GM12878 (cell line): ENCODE measurements at regions not wholly inside any gene's neighbourhood (a gene's known extent, or its start where the extent isn't known, plus 50 kb on each side); places are given as distances from the start of the nearest gene placed in this dataset.
A peak's percentile ranks its signal among the peaks of the same experiment; 100 is the strongest.

ENCODE experiments used
- ATAC-seq: fragments of 200-7000 bp; cut with Tn5 transposase; 3 replicates; pipeline ENCODE4 v1.9.1; 2020; ENCODE audit warnings: mild to moderate bottlenecking, moderate library complexity
- BruUV-seq: library from RNA; stranded (reverse); fragments of 400-500 nt; replicated peaks from 2 replicates; lab custom pipeline; 2021; lab: Mats Ljungman, UMichigan
- CTCF ChIA-PET: fragments of 300-600 bp; sonication (Branson Sonifier 250); formaldehyde crosslinking; extraction: SDS; loops from one replicate; lab custom pipeline; 2021; ENCODE audit warnings: inconsistent platforms; lab: Yijun Ruan, JAX
- POLR2A ChIA-PET: fragments of 350-600 bp; formaldehyde crosslinking; extraction: SDS; loops from one replicate; lab custom pipeline; 2021; ENCODE audit warnings: inconsistent platforms; lab: Charles Lee
- RAD21 ChIA-PET: fragments of 300-600 bp; sonication (Branson Sonifier 250); formaldehyde crosslinking; loops from one replicate; lab custom pipeline; 2023; ENCODE audit warnings: antibody characterized with exemption; ENCODE audit not compliant: unreplicated experiment; lab: Charles Lee
- SMC1A ChIA-PET: fragments of 300-600 bp; sonication (Branson Sonifier 250); formaldehyde crosslinking; loops from one replicate; lab custom pipeline; 2023; ENCODE audit not compliant: unreplicated experiment, uncharacterized antibody; lab: Charles Lee
- DNase-seq: peaks from one replicate; pipeline ENCODE4 v3.0.0-alpha.2; 2011; ENCODE audit warnings: low read depth, low spot score
- FAIRE-seq: peaks from 3 replicates; lab custom pipeline; 2011; peaks lifted over from hg19 to GRCh38; lab: Jason Lieb, UNC
- H2AFZ ChIP-seq: 2 replicates; pipeline ENCODE4 v1.6.0; 2011; ENCODE audit warnings: low read depth, low read length, control low read depth; ENCODE audit not compliant: control insufficient read depth
- H3K27ac ChIP-seq: 2 replicates; pipeline ENCODE4 v1.5.1; 2011; ENCODE audit warnings: control low read depth; ENCODE audit not compliant: control insufficient read depth, insufficient read depth
- H3K27me3 ChIP-seq, 2 experiments: replicated peaks in 1 of 2; 2 replicates each; pipeline versions ENCODE4 v1.6.0 to v1.6.1; 2011; ENCODE audit warnings: low read length in 1 of 2; ENCODE audit not compliant: control insufficient read depth in 2 of 2, insufficient read depth in 2 of 2
- H3K36me3 ChIP-seq, 2 experiments: 2 replicates each; pipeline ENCODE4 v1.5.1; 2011; ENCODE audit warnings: low read length in 1 of 2; ENCODE audit not compliant: control insufficient read depth in 2 of 2, insufficient read depth in 2 of 2
- H3K4me1 ChIP-seq: 2 replicates; pipeline ENCODE4 v1.6.1; 2011; ENCODE audit warnings: mild to moderate bottlenecking, low read length, moderate library complexity, mixed read lengths; ENCODE audit not compliant: control insufficient read depth, insufficient read depth
- H3K4me2 ChIP-seq: 2 replicates; pipeline ENCODE4 v1.6.0; 2011; ENCODE audit warnings: control low read depth; ENCODE audit not compliant: control insufficient read depth, insufficient read depth
- H3K4me3 ChIP-seq: fragments of 200-600 bp; sonication (generic); 2 replicates; pipeline ENCODE4 v1.5.1; 2016
- H3K79me2 ChIP-seq: 2 replicates; pipeline ENCODE4 v1.6.0; 2011; ENCODE audit warnings: low read length; ENCODE audit not compliant: control insufficient read depth, insufficient read depth
- H3K9ac ChIP-seq: 2 replicates; pipeline ENCODE4 v1.8.0; 2011; ENCODE audit warnings: low read length, control low read depth, mixed read lengths; ENCODE audit not compliant: control insufficient read depth, insufficient read depth
- H3K9me3 ChIP-seq: replicated peaks from 3 replicates; pipeline ENCODE4 v1.5.1; 2011; ENCODE audit warnings: mild to moderate bottlenecking, low read length; ENCODE audit not compliant: control insufficient read depth, insufficient read depth
- H4K20me1 ChIP-seq: 2 replicates; pipeline ENCODE4 v1.6.0; 2011; ENCODE audit not compliant: control insufficient read depth, insufficient read depth
- CEBPB ChIP-seq, 2 experiments: fragments of 150-350 bp in 1 of 2; IDR thresholded peaks; 2 replicates each; pipeline ENCODE4 v1.6.1; 2012 to 2014; ENCODE audit warnings: low read depth in 2 of 2, low read length in 2 of 2, borderline replicate concordance in 1 of 2, inconsistent platforms in 1 of 2
- ESRRA ChIP-seq: IDR thresholded peaks from 2 replicates; pipeline ENCODE4 v1.6.1; 2012; ENCODE audit warnings: mild to moderate bottlenecking, low read length, improper control_type of control experiment
- HCFC1 ChIP-seq: fragments of 150-350 bp; IDR thresholded peaks from 2 replicates; pipeline ENCODE4 v1.6.1; 2014; ENCODE audit warnings: low read length
- JUND ChIP-seq: IDR thresholded peaks from 2 replicates; pipeline ENCODE4 v1.6.1; 2012; ENCODE audit warnings: low read depth, mild to moderate bottlenecking, low read length, improper control_type of control experiment, moderate library complexity
- NFIC ChIP-seq: IDR thresholded peaks from 2 replicates; pipeline ENCODE4 v1.6.1; 2012; ENCODE audit warnings: low read depth, mild to moderate bottlenecking, inconsistent platforms, low read length, moderate library complexity
- NFYB ChIP-seq: IDR thresholded peaks from 2 replicates; pipeline ENCODE4 v1.6.1; 2011; ENCODE audit warnings: low read depth, mild to moderate bottlenecking, low read length, improper control_type of control experiment, moderate library complexity; ENCODE audit not compliant: insufficient read depth
- POLR2AphosphoS2 ChIP-seq: IDR thresholded peaks from 2 replicates; pipeline ENCODE4 v1.6.1; 2011; ENCODE audit warnings: low read depth, mild to moderate bottlenecking, low read length, improper control_type of control experiment, moderate library complexity
- RAD51 ChIP-seq: fragments of 450-650 bp; IDR thresholded peaks from 2 replicates; pipeline ENCODE4 v1.6.1; 2016; ENCODE audit warnings: moderate library complexity, mild to moderate bottlenecking, inconsistent platforms
- SP1 ChIP-seq: IDR thresholded peaks from one replicate; pipeline ENCODE4 v1.6.1; 2011; ENCODE audit warnings: low read depth, low read length
- SUPT20H ChIP-seq: IDR thresholded peaks from 2 replicates; pipeline ENCODE4 v1.6.1; 2011; ENCODE audit warnings: low read depth, mild to moderate bottlenecking, low read length, moderate library complexity, borderline replicate concordance; ENCODE audit not compliant: control insufficient read depth
- TAF1 ChIP-seq: IDR thresholded peaks from 2 replicates; pipeline ENCODE4 v1.6.1; 2011; ENCODE audit warnings: mild to moderate bottlenecking, low read depth, low read length, borderline replicate concordance
- WGBS: methylation state at CpG from one replicate; pipeline ENCODE4 v1.1.6; 2016; ENCODE audit warnings: low lambda C conversion rate; ENCODE audit not compliant: insufficient replicate concordance, insufficient coverage; ENCODE audit errors: missing lambda C conversion rate; 5-methylcytosine and 5-hydroxymethylcytosine counted together
- in situ Hi-C: fragments of 300-500 bp; cut with MboI; formaldehyde crosslinking; loops from 9 replicates; pipeline ENCODE4 v1.14.3; 2018; ENCODE audit warnings: mixed read lengths
- intact Hi-C: fragments of 100-400 bp; cut with micrococcal nuclease; formaldehyde crosslinking; loops from one replicate; pipeline ENCODE4 v1.14.2; 2022; ENCODE audit not compliant: unreplicated experiment
- TF ChIP-seq, protein P1 (sequence below): fragments of 450-650 bp; formaldehyde crosslinking; IDR thresholded peaks from 2 replicates; pipeline ENCODE4 v1.5.0; 2022; ENCODE audit warnings: mild to moderate bottlenecking, missing genetic modification characterization

GRCh38 chr20:39674842-39675241 is 712.7 kb downstream of the DHX35 start:
- Histone ChIP-seq H3K9ac (no peak overlapping the region), H3K27me3 (no peaks in the 10 kb centered on the region), H3K27ac (no peak overlapping the region), H3K4me2 (no peak overlapping the region), H3K9me3 (no peaks in the 10 kb centered on the region), H3K36me3 (no peaks in the 10 kb centered on the region), H4K20me1 (no peaks in the 10 kb centered on the region), H3K4me1 (no peaks in the 10 kb centered on the region), H3K4me3 (no peak overlapping the region), H3K79me2 (no peaks in the 10 kb centered on the region), H2AFZ (no peak overlapping the region)
- FAIRE-seq, result no peak
- 0% methylated on average over 2 of the region's 2 CpGs for WGBS
- RAD21 ChIA-PET, result no interaction called here
- intact Hi-C loops (no loop called here), in situ Hi-C loops (no loop called here)
- no TSS peak for BruUV-seq
- POLR2A ChIA-PET, result interaction anchor here (0.7 kb wide), 1 partner anchor 197 kb away, joined by 4 read pairs; no protein-coding TSS in a partner anchor
- SMC1A ChIA-PET, result interaction anchor here (0.8 to 1.9 kb wide), 2 partner anchors 105 to 198 kb away, joined by 3 to 14 read pairs; no protein-coding TSS in a partner anchor
- CTCF ChIA-PET, result interaction anchor here (0.7 to 6.4 kb wide), 4 partner anchors 9 to 407 kb away, joined by 3 to 55 read pairs (median 4); no protein-coding TSS in a partner anchor
- peak; percentile 17; the same call in 1 of the 3 replicates for ATAC-seq
- no peak for DNase-seq
- TF ChIP-seq CEBPB (IDR thresholded peaks at IDR 0.05; ENCODE audit: borderline replicate concordance in 1 of 2, low read depth in 2 of 2, low read length in 2 of 2) (no peak), HCFC1 (no peak), RAD51 (no peak), POLR2AphosphoS2 (no peak), NFYB (no peak)

DNA sequence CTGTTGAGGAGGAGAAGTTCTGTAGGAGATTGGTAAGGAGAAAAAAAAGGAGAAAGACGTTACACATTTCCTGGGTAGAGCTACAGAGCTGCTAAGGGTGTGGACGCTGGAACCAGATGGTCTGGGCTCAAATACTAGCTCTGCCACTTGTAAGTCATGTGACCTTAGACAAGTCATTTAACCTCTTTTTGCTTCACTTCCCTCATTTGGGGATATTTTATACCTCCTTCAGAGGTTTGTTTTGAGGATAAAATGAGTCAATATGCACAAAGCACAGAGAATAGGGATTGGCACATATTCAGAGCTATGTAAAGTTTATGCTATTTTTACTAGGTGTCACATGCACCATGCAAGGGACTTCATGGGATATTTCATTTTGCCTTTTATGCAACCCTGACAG is 708.8 kb downstream of the DHX35 start:
- intact Hi-C loops (no loop called here), in situ Hi-C loops (no loop called here)
- DNase-seq (no peak), FAIRE-seq (no peak), ATAC-seq (peak; percentile 30; the same call in 2 of the 3 replicates)
- ChIA-PET RAD21 (interaction anchor here (1.2 kb wide), 1 partner anchor 203 kb away, joined by 3 read pairs; no protein-coding TSS in a partner anchor), POLR2A (no interaction called here), SMC1A (interaction anchor here (1.1 to 1.8 kb wide), 2 partner anchors 11 to 203 kb away, joined by 4 read pairs; no protein-coding TSS in a partner anchor), CTCF (interaction anchor here (1.2 kb wide), 1 partner anchor 10 kb away, joined by 3 read pairs; no protein-coding TSS in a partner anchor)
- Histone ChIP-seq H3K4me1 (no peaks in the 10 kb centered on the region), H3K27ac (no peak overlapping the region), H4K20me1 (no peaks in the 10 kb centered on the region), H3K9me3 (no peaks in the 10 kb centered on the region), H3K79me2 (no peaks in the 10 kb centered on the region), H3K27me3 (no peaks in the 10 kb centered on the region), H3K36me3 (no peaks in the 10 kb centered on the region), H3K4me3 (no peak overlapping the region), H3K4me2 (no peak overlapping the region), H2AFZ (no peak overlapping the region), H3K9ac (no peak overlapping the region)
- no TSS peak for BruUV-seq
- no peak for TF ChIP-seq SUPT20H
- no peak for TF ChIP-seq TAF1
- no peak for TF ChIP-seq NFIC
- no peak for TF ChIP-seq ESRRA
- no peak for TF ChIP-seq SP1
- no peak for TF ChIP-seq JUND
- peak; percentile 46; the same call in 1 of the 2 replicates for TF ChIP-seq RAD51
- TF ChIP-seq, protein P1, sequence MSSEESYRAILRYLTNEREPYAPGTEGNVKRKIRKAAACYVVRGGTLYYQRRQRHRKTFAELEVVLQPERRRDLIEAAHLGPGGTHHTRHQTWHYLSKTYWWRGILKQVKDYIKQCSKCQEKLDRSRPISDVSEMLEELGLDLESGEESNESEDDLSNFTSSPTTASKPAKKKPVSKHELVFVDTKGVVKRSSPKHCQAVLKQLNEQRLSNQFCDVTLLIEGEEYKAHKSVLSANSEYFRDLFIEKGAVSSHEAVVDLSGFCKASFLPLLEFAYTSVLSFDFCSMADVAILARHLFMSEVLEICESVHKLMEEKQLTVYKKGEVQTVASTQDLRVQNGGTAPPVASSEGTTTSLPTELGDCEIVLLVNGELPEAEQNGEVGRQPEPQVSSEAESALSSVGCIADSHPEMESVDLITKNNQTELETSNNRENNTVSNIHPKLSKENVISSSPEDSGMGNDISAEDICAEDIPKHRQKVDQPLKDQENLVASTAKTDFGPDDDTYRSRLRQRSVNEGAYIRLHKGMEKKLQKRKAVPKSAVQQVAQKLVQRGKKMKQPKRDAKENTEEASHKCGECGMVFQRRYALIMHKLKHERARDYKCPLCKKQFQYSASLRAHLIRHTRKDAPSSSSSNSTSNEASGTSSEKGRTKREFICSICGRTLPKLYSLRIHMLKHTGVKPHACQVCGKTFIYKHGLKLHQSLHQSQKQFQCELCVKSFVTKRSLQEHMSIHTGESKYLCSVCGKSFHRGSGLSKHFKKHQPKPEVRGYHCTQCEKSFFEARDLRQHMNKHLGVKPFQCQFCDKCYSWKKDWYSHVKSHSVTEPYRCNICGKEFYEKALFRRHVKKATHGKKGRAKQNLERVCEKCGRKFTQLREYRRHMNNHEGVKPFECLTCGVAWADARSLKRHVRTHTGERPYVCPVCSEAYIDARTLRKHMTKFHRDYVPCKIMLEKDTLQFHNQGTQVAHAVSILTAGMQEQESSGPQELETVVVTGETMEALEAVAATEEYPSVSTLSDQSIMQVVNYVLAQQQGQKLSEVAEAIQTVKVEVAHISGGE (CRISPR knock-in tag), result no peak
- 0% methylated on average over 2 of the region's 2 CpGs for WGBS
